ENCODE measurements at regions not wholly inside any gene's neighbourhood (a gene's known extent, or its start where the extent isn't known, plus 50 kb on each side); places are given as distances from the start of the nearest gene placed in this dataset.

- H3K27me3 ChIP-seq: no peaks in the 10 kb centered on the region
- no peak overlapping the region for H3K4me2 ChIP-seq
- no peak overlapping the region for H3K9ac ChIP-seq
- H4K20me1 ChIP-seq: peaks cover 13% of the 10 kb centered on the region; the same call in 1 of the 2 replicates
- H3K27ac ChIP-seq: no peak overlapping the region
- TF ChIP-seq Cebpa-rat (IDR thresholded peaks at IDR 0.05): no peak
- peaks cover 12% of the 10 kb centered on the region; the same call in 1 of the 2 replicates for H3K4me1 ChIP-seq
- H3K36me3 ChIP-seq: peaks cover 67% of the 10 kb centered on the region
- H3K4me3 ChIP-seq: no peak overlapping the region
- H3K9me3 ChIP-seq: peaks cover 1% of the 10 kb centered on the region; the same call in 1 of the 2 replicates
Observed at GRCh38 chr6:22015944-22016343, 280.9 kb downstream of the PRL start.

GRCh38 chr6:22017272-22017671, 279.6 kb downstream of the PRL start:
- Histone ChIP-seq H3K27ac (no peak overlapping the region), H3K9ac (no peak overlapping the region)
- TF ChIP-seq Cebpa-rat (IDR thresholded peaks at IDR 0.05): no peak

GRCh38 chr6:22017766-22018165, 279.1 kb downstream of the PRL start:
- H3K36me3 ChIP-seq: peaks cover 73% of the 10 kb centered on the region
- H4K20me1 ChIP-seq: peaks cover 13% of the 10 kb centered on the region; the same call in 1 of the 2 replicates
- H3K9ac ChIP-seq: no peak overlapping the region
- no peak overlapping the region for H3K4me2 ChIP-seq
- H3K27ac ChIP-seq: no peak overlapping the region
- TF ChIP-seq Cebpa-rat (IDR thresholded peaks at IDR 0.05): no peak
- no peak overlapping the region for H3K4me3 ChIP-seq
- H3K4me1 ChIP-seq: peaks cover 14% of the 10 kb centered on the region
- peaks cover 15% of the 10 kb centered on the region for H3K9me3 ChIP-seq
- H3K27me3 ChIP-seq: no peaks in the 10 kb centered on the region

More at GRCh38 chr6:22017272-22017671, 279.6 kb downstream of the PRL start:
- no peak overlapping the region for H3K4me3 ChIP-seq
- peaks cover 71% of the 10 kb centered on the region for H3K36me3 ChIP-seq
- peaks cover 14% of the 10 kb centered on the region; the same call in 1 of the 2 replicates for H3K4me1 ChIP-seq
- H4K20me1 ChIP-seq: peaks cover 13% of the 10 kb centered on the region; the same call in 1 of the 2 replicates
- H3K9me3 ChIP-seq: peaks cover 15% of the 10 kb centered on the region
- no peaks in the 10 kb centered on the region for H3K27me3 ChIP-seq
- H3K4me2 ChIP-seq: no peak overlapping the region

GRCh38 chr6:22019857-22020256, 277.0 kb downstream of the PRL start:
- Histone ChIP-seq H3K9ac (no peak overlapping the region), H3K4me2 (peak overlapping the region; percentile 29; the same call in 1 of the 2 replicates), H3K9me3 (peaks cover 15% of the 10 kb centered on the region), H3K36me3 (peaks cover 73% of the 10 kb centered on the region), H3K27me3 (no peaks in the 10 kb centered on the region), H3K27ac (0 out of 2 replicates have a peak overlapping the region, but pooled peaks have one; percentile 24), H3K4me1 (peaks cover 32% of the 10 kb centered on the region), H3K4me3 (no peak overlapping the region), H4K20me1 (peaks cover 4% of the 10 kb centered on the region; the same call in 1 of the 2 replicates)
- no peak for TF ChIP-seq Cebpa-rat (IDR thresholded peaks at IDR 0.05)

- no peak for TF ChIP-seq Cebpa-rat (IDR thresholded peaks at IDR 0.05)
- no peak overlapping the region for H3K4me3 ChIP-seq
- no peaks in the 10 kb centered on the region; the same call in 1 of the 2 replicates for H4K20me1 ChIP-seq
- H3K4me2 ChIP-seq: peak overlapping the region; percentile 29; the same call in 1 of the 2 replicates
- H3K27ac ChIP-seq: peak overlapping the region; percentile 24; the same call in 1 of the 2 replicates
- no peak overlapping the region for H3K9ac ChIP-seq
- peaks cover 67% of the 10 kb centered on the region for H3K36me3 ChIP-seq
- no peaks in the 10 kb centered on the region for H3K27me3 ChIP-seq
- peaks cover 15% of the 10 kb centered on the region for H3K9me3 ChIP-seq
- peaks cover 38% of the 10 kb centered on the region for H3K4me1 ChIP-seq
Observed at GRCh38 chr6:22020299-22021003, 276.4 kb downstream of the PRL start.

- H3K27ac ChIP-seq: no peak overlapping the region
- no peak overlapping the region for H3K9ac ChIP-seq
- TF ChIP-seq Cebpa-rat (IDR thresholded peaks at IDR 0.05): no peak
- peaks cover 69% of the 10 kb centered on the region for H3K36me3 ChIP-seq
- H4K20me1 ChIP-seq: no peaks in the 10 kb centered on the region; the same call in 1 of the 2 replicates
- no peaks in the 10 kb centered on the region for H3K27me3 ChIP-seq
- H3K4me3 ChIP-seq: no peak overlapping the region
- no peak overlapping the region for H3K4me2 ChIP-seq
- peaks cover 53% of the 10 kb centered on the region for H3K4me1 ChIP-seq
- H3K9me3 ChIP-seq: peaks cover 15% of the 10 kb centered on the region
Observed at GRCh38 chr6:22021966-22022365, 274.9 kb downstream of the PRL start.

GRCh38 chr6:22023937-22024336, 272.9 kb downstream of the PRL start:
- Histone ChIP-seq H3K27me3 (no peaks in the 10 kb centered on the region), H3K9ac (peak overlapping the region; percentile 1; the same call in 1 of the 2 replicates), H3K4me2 (peak overlapping the region; percentile 87), H3K4me1 (peaks cover 73% of the 10 kb centered on the region), H4K20me1 (no peaks in the 10 kb centered on the region), H3K27ac (peak overlapping the region; percentile 32; the same call in 1 of the 2 replicates), H3K9me3 (peaks cover 15% of the 10 kb centered on the region), H3K36me3 (peaks cover 61% of the 10 kb centered on the region), H3K4me3 (no peak overlapping the region)
- no peak for TF ChIP-seq Cebpa-rat (IDR thresholded peaks at IDR 0.05)

- Histone ChIP-seq H4K20me1 (no peaks in the 10 kb centered on the region), H3K4me3 (peak overlapping the region; percentile 54), H3K27ac (peak overlapping the region; percentile 86), H3K27me3 (no peaks in the 10 kb centered on the region), H3K4me1 (peaks cover 81% of the 10 kb centered on the region), H3K9me3 (peaks cover 15% of the 10 kb centered on the region), H3K4me2 (peak overlapping the region; percentile 87), H3K36me3 (peaks cover 55% of the 10 kb centered on the region), H3K9ac (peak overlapping the region; percentile 70)
- TF ChIP-seq Cebpa-rat (IDR thresholded peaks at IDR 0.05): no peak
Observed at GRCh38 chr6:22024973-22025467, 271.8 kb downstream of the PRL start.

GRCh38 chr6:22025468-22026163, 271.2 kb downstream of the PRL start:
- Histone ChIP-seq H3K9me3 (peaks cover 15% of the 10 kb centered on the region), H3K27ac (peak overlapping the region; percentile 86), H3K36me3 (peaks cover 50% of the 10 kb centered on the region), H3K4me1 (peaks cover 75% of the 10 kb centered on the region), H3K9ac (peak overlapping the region; percentile 70), H4K20me1 (no peaks in the 10 kb centered on the region), H3K27me3 (no peaks in the 10 kb centered on the region), H3K4me2 (peak overlapping the region; percentile 87), H3K4me3 (peak overlapping the region; percentile 54)
- TF ChIP-seq Cebpa-rat (IDR thresholded peaks at IDR 0.05): no peak

Measured in BLaER1 (cell line).